Esophagus squamous epithelium (tissue), 4 donors: ENCODE measurements at regions not wholly inside any gene's neighbourhood (a gene's known extent, or its start where the extent isn't known, plus 50 kb on each side); places are given as distances from the start of the nearest gene placed in this dataset.

ENCODE experiments used
- CTCF ChIP-seq, 6 experiments: fragments of 450-650 bp in 4 of 6; fragments of 200-600 bp in 2 of 6; sonication (generic) in 2 of 6; IDR thresholded peaks; one replicate each; pipeline ENCODE4 v1.5.1; 2016 to 2019; ENCODE audit warnings: antibody characterized with exemption in 6 of 6, mild to moderate bottlenecking in 4 of 6, moderate library complexity in 4 of 6
- POLR2A ChIP-seq, 4 donors: fragments of 450-650 bp; IDR thresholded peaks; one replicate each; pipeline ENCODE4 v1.6.1; 2017; ENCODE audit warnings: antibody characterized with exemption in 4 of 4, mild to moderate bottlenecking in 4 of 4, moderate library complexity in 3 of 4

- no peak for TF ChIP-seq CTCF (IDR thresholded peaks at IDR 0.05)
- TF ChIP-seq POLR2A (IDR thresholded peaks at IDR 0.05) = no peak
These were observed 630.2 kb downstream of the HDGFL1 start for GRCh38 chr6:23199541-23199940.
